ENCODE measurements at regions not wholly inside any gene's neighbourhood (a gene's known extent, or its start where the extent isn't known, plus 50 kb on each side); places are given as distances from the start of the nearest gene placed in this dataset.
"Not testable (repeated sequence)": the region's sequence is repeated elsewhere in the genome, so short reads cannot be mapped to it uniquely, and the experiment has no call there.

GRCh38 chr1:209172792-209173542 lies 410.5 kb upstream of the CAMK1G start:
- TF ChIP-seq PKNOX1 (IDR thresholded peaks at IDR 0.05); SUZ12 (IDR thresholded peaks at IDR 0.05); ELF4 (IDR thresholded peaks at IDR 0.05); FOXA1 (IDR thresholded peaks at IDR 0.05); SP1 (IDR thresholded peaks at IDR 0.05); CTBP1 (IDR thresholded peaks at IDR 0.05; ENCODE audit: borderline replicate concordance); FOXK2 (IDR thresholded peaks at IDR 0.05); L3MBTL2 (conservative IDR thresholded peaks at IDR 0.05): not testable (repeated sequence)
